ENCODE measurements at regions not wholly inside any gene's neighbourhood (a gene's known extent, or its start where the extent isn't known, plus 50 kb on each side); places are given as distances from the start of the nearest gene placed in this dataset.

GRCh38 chr6:44500074-44500473 is 112.6 kb downstream of the CDC5L start:
- H3K9ac ChIP-seq (ENCODE audit: low read depth, low read length), result no peak overlapping the region
- no peaks in the 10 kb centered on the region for H3K4me1 ChIP-seq (ENCODE audit: insufficient read depth, low read length)
- no peaks in the 10 kb centered on the region for H3K36me3 ChIP-seq (ENCODE audit: insufficient read depth, low read length)
- H3K9me3 ChIP-seq (ENCODE audit: control insufficient read depth, insufficient read depth, low read length), result no peaks in the 10 kb centered on the region; the same call in 1 of the 2 replicates

- Histone ChIP-seq H3K4me1 (ENCODE audit: insufficient read depth, low read length) (no peaks in the 10 kb centered on the region), H3K9ac (ENCODE audit: low read depth, low read length) (no peak overlapping the region), H3K9me3 (ENCODE audit: control insufficient read depth, insufficient read depth, low read length) (no peaks in the 10 kb centered on the region; the same call in 1 of the 2 replicates), H3K36me3 (ENCODE audit: insufficient read depth, low read length) (no peaks in the 10 kb centered on the region)
Measured at GRCh38 chr6:44503471-44503870, 116.0 kb downstream of the CDC5L start.

GRCh38 chr6:44504301-44504791 is 116.8 kb downstream of the CDC5L start:
- H3K36me3 ChIP-seq (ENCODE audit: insufficient read depth, low read length), result no peaks in the 10 kb centered on the region
- H3K9me3 ChIP-seq (ENCODE audit: control insufficient read depth, insufficient read depth, low read length), result no peaks in the 10 kb centered on the region; the same call in 1 of the 2 replicates
- H3K4me1 ChIP-seq (ENCODE audit: insufficient read depth, low read length), result no peaks in the 10 kb centered on the region
- no peak overlapping the region for H3K9ac ChIP-seq (ENCODE audit: low read depth, low read length)

- no peaks in the 10 kb centered on the region for H3K4me1 ChIP-seq (ENCODE audit: insufficient read depth, low read length)
- no peaks in the 10 kb centered on the region for H3K36me3 ChIP-seq (ENCODE audit: insufficient read depth, low read length)
- H3K9ac ChIP-seq (ENCODE audit: low read depth, low read length), result no peak overlapping the region
Measured at GRCh38 chr6:44505751-44506150, 118.2 kb downstream of the CDC5L start.

GRCh38 chr6:44507014-44507413 is 119.5 kb downstream of the CDC5L start:
- Histone ChIP-seq H3K4me1 (ENCODE audit: insufficient read depth, low read length) (0 out of 2 replicates have a peak, but pooled peaks cover 3% of the 10 kb centered on the region), H3K9ac (ENCODE audit: low read depth, low read length) (no peak overlapping the region), H3K9me3 (ENCODE audit: control insufficient read depth, insufficient read depth, low read length) (no peaks in the 10 kb centered on the region), H3K36me3 (ENCODE audit: insufficient read depth, low read length) (no peaks in the 10 kb centered on the region)

More at GRCh38 chr6:44505751-44506150, 118.2 kb downstream of the CDC5L start:
- no peaks in the 10 kb centered on the region; the same call in 1 of the 2 replicates for H3K9me3 ChIP-seq (ENCODE audit: control insufficient read depth, insufficient read depth, low read length)

- no peaks in the 10 kb centered on the region for H3K9me3 ChIP-seq (ENCODE audit: control insufficient read depth, insufficient read depth, low read length)
- 0 out of 2 replicates have a peak, but pooled peaks cover 3% of the 10 kb centered on the region for H3K4me1 ChIP-seq (ENCODE audit: insufficient read depth, low read length)
- H3K9ac ChIP-seq (ENCODE audit: low read depth, low read length), result no peak overlapping the region
- H3K36me3 ChIP-seq (ENCODE audit: insufficient read depth, low read length), result no peaks in the 10 kb centered on the region
Measured at GRCh38 chr6:44508646-44509045, 121.1 kb downstream of the CDC5L start.

GRCh38 chr6:44511126-44511525 is 123.6 kb downstream of the CDC5L start:
- 0 out of 2 replicates have a peak, but pooled peaks cover 3% of the 10 kb centered on the region for H3K4me1 ChIP-seq (ENCODE audit: insufficient read depth, low read length)
- no peaks in the 10 kb centered on the region for H3K36me3 ChIP-seq (ENCODE audit: insufficient read depth, low read length)
- H3K9me3 ChIP-seq (ENCODE audit: control insufficient read depth, insufficient read depth, low read length), result no peaks in the 10 kb centered on the region
- no peak overlapping the region for H3K9ac ChIP-seq (ENCODE audit: low read depth, low read length)

GRCh38 chr6:44512868-44513741 is 125.6 kb downstream of the CDC5L start:
- 0 out of 2 replicates have a peak, but pooled peaks cover 3% of the 10 kb centered on the region for H3K4me1 ChIP-seq (ENCODE audit: insufficient read depth, low read length)
- no peaks in the 10 kb centered on the region for H3K9me3 ChIP-seq (ENCODE audit: control insufficient read depth, insufficient read depth, low read length)
- no peaks in the 10 kb centered on the region for H3K36me3 ChIP-seq (ENCODE audit: insufficient read depth, low read length)
- no peak overlapping the region for H3K9ac ChIP-seq (ENCODE audit: low read depth, low read length)

GRCh38 chr6:44514085-44514484 is 126.6 kb downstream of the CDC5L start:
- H3K4me1 ChIP-seq (ENCODE audit: insufficient read depth, low read length), result 0 out of 2 replicates have a peak, but pooled peaks cover 3% of the 10 kb centered on the region
- H3K9ac ChIP-seq (ENCODE audit: low read depth, low read length), result no peak overlapping the region
- H3K36me3 ChIP-seq (ENCODE audit: insufficient read depth, low read length), result no peaks in the 10 kb centered on the region
- H3K9me3 ChIP-seq (ENCODE audit: control insufficient read depth, insufficient read depth, low read length), result no peaks in the 10 kb centered on the region

GRCh38 chr6:44514576-44515193 is 127.2 kb downstream of the CDC5L start:
- H3K4me1 ChIP-seq (ENCODE audit: insufficient read depth, low read length), result 0 out of 2 replicates have a peak, but pooled peaks cover 3% of the 10 kb centered on the region
- no peaks in the 10 kb centered on the region; the same call in 1 of the 2 replicates for H3K9me3 ChIP-seq (ENCODE audit: control insufficient read depth, insufficient read depth, low read length)
- no peak overlapping the region for H3K9ac ChIP-seq (ENCODE audit: low read depth, low read length)
- H3K36me3 ChIP-seq (ENCODE audit: insufficient read depth, low read length), result no peaks in the 10 kb centered on the region

GRCh38 chr6:44522871-44523270 is 135.4 kb downstream of the CDC5L start:
- H3K36me3 ChIP-seq (ENCODE audit: insufficient read depth, low read length), result no peaks in the 10 kb centered on the region
- H3K4me1 ChIP-seq (ENCODE audit: insufficient read depth, low read length), result peaks cover 1% of the 10 kb centered on the region
- no peak overlapping the region for H3K9ac ChIP-seq (ENCODE audit: low read depth, low read length)
- no peaks in the 10 kb centered on the region; the same call in none of the 2 replicates for H3K9me3 ChIP-seq (ENCODE audit: control insufficient read depth, insufficient read depth, low read length)

GRCh38 chr6:44524476-44525227 is 137.1 kb downstream of the CDC5L start:
- H3K4me1 ChIP-seq (ENCODE audit: insufficient read depth, low read length), result peaks cover 5% of the 10 kb centered on the region
- no peaks in the 10 kb centered on the region for H3K36me3 ChIP-seq (ENCODE audit: insufficient read depth, low read length)
- no peak overlapping the region for H3K9ac ChIP-seq (ENCODE audit: low read depth, low read length)
- H3K9me3 ChIP-seq (ENCODE audit: control insufficient read depth, insufficient read depth, low read length), result no peaks in the 10 kb centered on the region; the same call in 1 of the 2 replicates

- peaks cover 5% of the 10 kb centered on the region for H3K4me1 ChIP-seq (ENCODE audit: insufficient read depth, low read length)
- H3K9ac ChIP-seq (ENCODE audit: low read depth, low read length), result no peak overlapping the region
- no peaks in the 10 kb centered on the region; the same call in 1 of the 2 replicates for H3K9me3 ChIP-seq (ENCODE audit: control insufficient read depth, insufficient read depth, low read length)
- H3K36me3 ChIP-seq (ENCODE audit: insufficient read depth, low read length), result no peaks in the 10 kb centered on the region
Measured at GRCh38 chr6:44525761-44526351, 138.3 kb downstream of the CDC5L start.

- no peak overlapping the region for H3K9ac ChIP-seq (ENCODE audit: low read depth, low read length)
- H3K4me1 ChIP-seq (ENCODE audit: insufficient read depth, low read length), result peaks cover 5% of the 10 kb centered on the region
- H3K9me3 ChIP-seq (ENCODE audit: control insufficient read depth, insufficient read depth, low read length), result no peaks in the 10 kb centered on the region
- H3K36me3 ChIP-seq (ENCODE audit: insufficient read depth, low read length), result no peaks in the 10 kb centered on the region
Measured at GRCh38 chr6:44527181-44527580, 139.7 kb downstream of the CDC5L start.

Data from ES-I3 (cell line).